Suprapubic skin (tissue), 4 donors: ENCODE measurements at regions not wholly inside any gene's neighbourhood (a gene's known extent, or its start where the extent isn't known, plus 50 kb on each side); places are given as distances from the start of the nearest gene placed in this dataset.
"Not testable (repeated sequence)": the region's sequence is repeated elsewhere in the genome, so short reads cannot be mapped to it uniquely, and the experiment has no call there.

ENCODE experiments used
- DNase-seq, 2 donors: peaks; one replicate each; pipeline ENCODE4 v3.0.0-alpha.2; 2019; ENCODE audit warnings: low spot score in 2 of 2
- H3K27ac ChIP-seq: fragments of 200-600 bp; sonication (generic); one replicate; pipeline ENCODE4 v1.5.1; 2019
- H3K27me3 ChIP-seq: fragments of 200-600 bp; sonication (generic); one replicate; pipeline ENCODE4 v1.5.1; 2019
- H3K36me3 ChIP-seq: fragments of 200-600 bp; sonication (generic); one replicate; pipeline ENCODE4 v1.5.1; 2019
- H3K4me1 ChIP-seq: fragments of 200-600 bp; sonication (generic); one replicate; pipeline ENCODE4 v1.5.1; 2019
- H3K4me3 ChIP-seq: fragments of 200-600 bp; sonication (generic); one replicate; pipeline ENCODE4 v1.5.1; 2019; ENCODE audit warnings: mild to moderate bottlenecking
- H3K9me3 ChIP-seq: fragments of 200-600 bp; sonication (generic); one replicate; pipeline ENCODE4 v1.5.1; 2019
- EP300 ChIP-seq: sonication (generic); formaldehyde crosslinking; IDR thresholded peaks from one replicate; pipeline ENCODE4 v1.6.1; 2017; ENCODE audit warnings: antibody characterized with exemption
- POLR2A ChIP-seq, 2 donors: fragments of 450-650 bp; IDR thresholded peaks; one replicate each; pipeline ENCODE4 v1.6.1; 2017; ENCODE audit warnings: antibody characterized with exemption in 2 of 2, mild to moderate bottlenecking in 2 of 2, moderate library complexity in 2 of 2
- POLR2AphosphoS5 ChIP-seq, 3 donors: sonication (generic); formaldehyde crosslinking; IDR thresholded peaks; one replicate each; pipeline ENCODE4 v1.6.1; 2017; ENCODE audit warnings: antibody characterized with exemption in 3 of 3
- WGBS: methylation state at CpG from one replicate; pipeline ENCODE4 v1.1.5; 2018; 5-methylcytosine and 5-hydroxymethylcytosine counted together
- TF ChIP-seq, protein P1 (sequence below), 2 donors: fragments of 200-600 bp in 1 of 2; fragments of 450-650 bp in 1 of 2; sonication (generic) in 1 of 2; IDR thresholded peaks; one replicate each; pipeline ENCODE4 v1.5.1; 2016 to 2019; ENCODE audit warnings: antibody characterized with exemption in 2 of 2, mild to moderate bottlenecking in 1 of 2, moderate library complexity in 1 of 2

DNA sequence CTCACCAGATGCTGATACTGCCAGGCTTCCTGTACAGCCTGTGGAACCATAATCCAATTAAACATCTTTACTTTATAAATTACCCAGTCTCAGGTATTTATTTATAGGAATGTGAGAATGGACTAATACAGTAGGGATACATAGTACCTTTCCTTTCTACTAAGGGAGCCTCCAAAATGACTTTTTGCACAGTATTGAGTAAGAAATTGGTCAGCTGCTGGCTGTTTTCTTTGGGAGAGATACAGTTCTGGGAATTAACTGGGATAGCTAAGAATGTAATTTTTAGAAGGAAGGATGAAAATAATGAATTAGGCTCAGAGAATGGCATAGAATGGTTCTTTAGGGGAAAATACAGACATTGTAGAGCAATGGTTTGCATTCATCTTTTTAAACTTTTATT is 426.0 kb upstream of the DDI1 start:
- DNase-seq = no peak
- H3K4me3 ChIP-seq = no peak overlapping the region
- no peaks in the 10 kb centered on the region for H3K27me3 ChIP-seq
- no peaks in the 10 kb centered on the region for H3K36me3 ChIP-seq
- no peak overlapping the region for H3K27ac ChIP-seq
- no peaks in the 10 kb centered on the region for H3K9me3 ChIP-seq
- TF ChIP-seq POLR2A (IDR thresholded peaks at IDR 0.05) = no peak
- TF ChIP-seq POLR2AphosphoS5 (IDR thresholded peaks at IDR 0.05) = no peak
- no peak for TF ChIP-seq EP300
- TF ChIP-seq, protein P1, sequence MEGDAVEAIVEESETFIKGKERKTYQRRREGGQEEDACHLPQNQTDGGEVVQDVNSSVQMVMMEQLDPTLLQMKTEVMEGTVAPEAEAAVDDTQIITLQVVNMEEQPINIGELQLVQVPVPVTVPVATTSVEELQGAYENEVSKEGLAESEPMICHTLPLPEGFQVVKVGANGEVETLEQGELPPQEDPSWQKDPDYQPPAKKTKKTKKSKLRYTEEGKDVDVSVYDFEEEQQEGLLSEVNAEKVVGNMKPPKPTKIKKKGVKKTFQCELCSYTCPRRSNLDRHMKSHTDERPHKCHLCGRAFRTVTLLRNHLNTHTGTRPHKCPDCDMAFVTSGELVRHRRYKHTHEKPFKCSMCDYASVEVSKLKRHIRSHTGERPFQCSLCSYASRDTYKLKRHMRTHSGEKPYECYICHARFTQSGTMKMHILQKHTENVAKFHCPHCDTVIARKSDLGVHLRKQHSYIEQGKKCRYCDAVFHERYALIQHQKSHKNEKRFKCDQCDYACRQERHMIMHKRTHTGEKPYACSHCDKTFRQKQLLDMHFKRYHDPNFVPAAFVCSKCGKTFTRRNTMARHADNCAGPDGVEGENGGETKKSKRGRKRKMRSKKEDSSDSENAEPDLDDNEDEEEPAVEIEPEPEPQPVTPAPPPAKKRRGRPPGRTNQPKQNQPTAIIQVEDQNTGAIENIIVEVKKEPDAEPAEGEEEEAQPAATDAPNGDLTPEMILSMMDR (IDR thresholded peaks at IDR 0.05) = no peak
- H3K4me1 ChIP-seq = no peaks in the 10 kb centered on the region

DNA sequence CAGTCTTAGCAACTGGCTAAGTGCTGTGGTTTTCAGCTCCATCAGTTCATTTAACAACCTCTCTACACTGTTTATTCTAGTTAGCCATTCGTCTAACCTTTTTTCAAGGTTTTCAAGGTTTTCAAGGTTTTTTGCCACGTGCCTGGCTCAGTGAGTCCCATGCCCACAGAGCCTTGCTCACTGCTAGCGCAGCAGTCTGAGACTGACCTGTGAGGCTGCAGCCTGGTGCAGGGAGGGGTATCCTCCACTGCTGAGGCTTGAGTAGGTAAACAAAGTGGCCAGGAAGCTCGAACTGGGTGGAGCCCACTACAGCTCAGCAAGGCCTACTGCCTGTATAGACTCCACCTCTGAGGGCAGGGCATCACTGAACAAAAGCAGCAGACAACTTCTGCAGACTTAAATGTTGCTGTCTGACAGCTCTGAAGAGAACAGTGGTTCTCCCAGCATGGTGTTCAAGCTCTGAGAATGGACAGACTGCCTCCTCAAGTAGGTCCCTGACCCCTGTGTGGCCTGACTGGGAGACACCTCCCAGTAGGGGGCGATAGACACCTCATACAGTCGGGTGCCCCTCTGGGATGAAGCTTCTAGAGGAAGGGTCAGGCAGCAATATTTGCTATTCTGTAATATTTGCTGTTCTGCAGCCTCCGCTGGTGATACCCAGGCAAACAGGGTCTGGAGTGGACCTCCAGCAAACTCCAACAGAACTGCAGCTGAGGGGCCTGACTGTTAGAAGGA is 424.7 kb upstream of the DDI1 start:
- not testable (repeated sequence) for H3K4me3 ChIP-seq, H3K4me1 ChIP-seq, H3K9me3 ChIP-seq, DNase-seq, H3K36me3 ChIP-seq, H3K27me3 ChIP-seq, H3K27ac ChIP-seq
- 78% methylated on average over 5 of the region's 7 CpGs for WGBS

DNA sequence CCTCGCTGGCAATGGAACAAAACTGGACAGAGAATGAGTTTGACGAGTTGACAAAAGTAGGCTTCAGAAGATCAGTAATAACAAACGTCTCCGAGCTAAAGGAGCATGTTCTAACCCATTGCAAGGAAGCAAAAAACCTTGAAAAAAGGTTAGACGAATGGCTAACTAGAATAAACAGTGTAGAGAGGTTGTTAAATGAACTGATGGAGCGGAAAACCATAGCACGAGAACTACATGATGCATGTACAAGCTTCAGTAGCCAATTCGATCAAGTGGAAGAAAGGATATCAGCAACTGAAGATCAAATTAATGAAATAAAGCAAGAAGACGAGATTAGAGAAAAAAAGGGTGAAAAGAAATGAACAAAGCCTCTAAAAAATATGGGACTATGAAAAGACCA is 424.0 kb upstream of the DDI1 start:
- H3K27me3 ChIP-seq, H3K27ac ChIP-seq, DNase-seq, H3K4me3 ChIP-seq, H3K36me3 ChIP-seq, H3K9me3 ChIP-seq, H3K4me1 ChIP-seq: not testable (repeated sequence)
- 90% methylated on average over 9 of the region's 9 CpGs for WGBS

DNA sequence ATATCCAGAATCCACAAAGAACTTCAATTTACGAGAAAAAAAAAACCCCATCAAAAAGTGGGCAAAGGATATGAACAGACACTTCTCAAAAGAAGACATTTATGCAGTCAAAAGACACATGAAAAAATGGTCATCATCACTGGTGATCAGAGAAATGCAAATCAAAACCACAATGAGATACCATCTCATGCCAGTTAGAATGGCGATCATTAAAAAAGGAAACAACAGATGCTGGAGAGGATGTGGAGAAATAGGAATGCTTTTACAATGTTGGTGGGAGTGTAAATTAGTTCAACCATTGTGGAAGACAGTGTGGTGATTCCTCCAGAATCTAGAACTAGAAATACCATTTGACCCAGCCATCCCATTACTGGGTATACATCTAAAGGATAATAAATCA is 419.9 kb upstream of the DDI1 start:
- H3K9me3 ChIP-seq, H3K27me3 ChIP-seq, H3K4me1 ChIP-seq, H3K27ac ChIP-seq, H3K4me3 ChIP-seq, DNase-seq, H3K36me3 ChIP-seq: not testable (repeated sequence)
- WGBS = 82% methylated on average over 2 of the region's 2 CpGs

DNA sequence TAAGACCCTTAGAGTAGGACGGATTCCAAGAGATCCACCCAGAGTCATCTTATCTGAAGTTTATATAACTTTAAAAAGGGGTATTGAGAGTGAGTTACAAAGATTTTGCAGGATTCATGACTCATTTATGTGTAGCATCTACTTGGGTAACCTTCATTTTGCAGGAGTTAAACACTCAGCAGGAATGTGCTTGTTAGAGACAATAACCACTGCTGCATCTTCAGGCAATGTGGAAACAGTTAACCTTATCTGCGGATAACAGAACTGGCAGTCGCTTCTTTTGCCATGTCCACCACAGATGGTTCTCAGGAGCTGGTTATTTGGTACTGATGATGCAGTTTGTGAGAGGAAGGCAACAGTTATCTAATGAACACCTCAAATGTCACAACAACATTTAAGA is 417.9 kb upstream of the DDI1 start:
- Histone ChIP-seq H3K4me1 (no peaks in the 10 kb centered on the region), H3K4me3 (no peak overlapping the region), H3K27ac (no peak overlapping the region), H3K36me3 (no peaks in the 10 kb centered on the region), H3K9me3 (no peaks in the 10 kb centered on the region), H3K27me3 (no peaks in the 10 kb centered on the region)
- DNase-seq = no peak
- TF ChIP-seq, protein P1 (IDR thresholded peaks at IDR 0.05) = no peak
- no peak for TF ChIP-seq POLR2A (IDR thresholded peaks at IDR 0.05)
- no peak for TF ChIP-seq EP300
- 78% methylated on average over 3 of the region's 3 CpGs for WGBS

DNA sequence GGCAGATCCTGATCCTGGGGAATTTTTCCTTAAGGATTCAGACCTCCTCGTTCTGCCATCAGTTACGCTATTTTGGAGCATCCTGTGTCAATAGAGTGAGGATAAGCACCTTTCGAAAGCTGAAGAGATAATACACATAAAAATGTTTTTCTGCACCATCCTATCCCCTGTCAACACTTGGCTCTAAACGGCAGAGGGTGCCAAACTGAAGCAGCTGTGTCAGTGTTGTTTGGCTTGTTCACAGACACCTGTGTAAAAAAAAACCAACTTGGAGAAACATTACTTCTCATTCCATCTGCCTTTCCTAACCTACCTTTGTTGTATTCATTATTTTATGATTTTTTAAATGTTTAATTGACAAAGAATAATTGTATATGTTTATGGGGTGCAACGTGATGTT is 417.0 kb upstream of the DDI1 start:
- Histone ChIP-seq H3K36me3 (no peaks in the 10 kb centered on the region), H3K27ac (no peak overlapping the region), H3K4me1 (no peaks in the 10 kb centered on the region), H3K27me3 (no peaks in the 10 kb centered on the region), H3K9me3 (no peaks in the 10 kb centered on the region), H3K4me3 (no peak overlapping the region)
- TF ChIP-seq POLR2A (IDR thresholded peaks at IDR 0.05) (no peak), EP300 (no peak), POLR2AphosphoS5 (IDR thresholded peaks at IDR 0.05) (no peak)
- TF ChIP-seq, protein P1 (IDR thresholded peaks at IDR 0.05) = no peak
- no peak for DNase-seq
- WGBS = 48% methylated on average over 5 of the region's 5 CpGs

DNA sequence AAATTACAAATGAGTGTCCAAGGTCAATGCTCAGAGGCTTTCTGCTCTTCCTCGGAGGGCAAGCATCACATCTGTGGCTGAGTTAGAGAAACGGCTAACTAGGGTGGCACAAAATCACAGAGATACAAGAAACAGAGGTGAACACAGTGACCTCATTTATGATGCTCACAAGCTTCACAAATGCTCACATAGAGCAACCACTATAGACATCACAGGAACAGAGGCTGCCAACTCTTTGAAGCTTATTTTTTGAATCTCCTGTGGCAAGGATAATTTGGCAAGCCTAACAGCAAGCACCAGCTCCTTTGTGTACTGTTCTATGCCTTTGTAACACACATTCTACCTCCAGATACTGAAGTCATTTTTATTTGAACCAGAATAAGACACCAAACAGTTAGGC is 416.5 kb upstream of the DDI1 start:
- Histone ChIP-seq H3K4me3 (no peak overlapping the region), H3K4me1 (no peaks in the 10 kb centered on the region), H3K27me3 (no peaks in the 10 kb centered on the region), H3K9me3 (no peaks in the 10 kb centered on the region), H3K27ac (no peak overlapping the region), H3K36me3 (no peaks in the 10 kb centered on the region)
- 57% methylated on average over 2 of the region's 2 CpGs for WGBS
- TF ChIP-seq POLR2AphosphoS5 (IDR thresholded peaks at IDR 0.05) = no peak
- TF ChIP-seq EP300 = no peak
- TF ChIP-seq, protein P1 (IDR thresholded peaks at IDR 0.05) = no peak
- no peak for TF ChIP-seq POLR2A (IDR thresholded peaks at IDR 0.05)
- DNase-seq = no peak
